Dermis microvascular lymphatic vessel endothelial cell (primary cell): ENCODE measurements at regions not wholly inside any gene's neighbourhood (a gene's known extent, or its start where the extent isn't known, plus 50 kb on each side); places are given as distances from the start of the nearest gene placed in this dataset.

Experiments
- DNase-seq, 2 donors: peaks; one replicate each; pipeline versions ENCODE4 v3.0.0 to v3.0.0-alpha.2; 2010; ENCODE audit warnings: low read depth in 2 of 2

- DNase-seq = no peak
Measured at GRCh38 chr4:108287834-108288413, 119.2 kb upstream of the LEF1 start.

DNA sequence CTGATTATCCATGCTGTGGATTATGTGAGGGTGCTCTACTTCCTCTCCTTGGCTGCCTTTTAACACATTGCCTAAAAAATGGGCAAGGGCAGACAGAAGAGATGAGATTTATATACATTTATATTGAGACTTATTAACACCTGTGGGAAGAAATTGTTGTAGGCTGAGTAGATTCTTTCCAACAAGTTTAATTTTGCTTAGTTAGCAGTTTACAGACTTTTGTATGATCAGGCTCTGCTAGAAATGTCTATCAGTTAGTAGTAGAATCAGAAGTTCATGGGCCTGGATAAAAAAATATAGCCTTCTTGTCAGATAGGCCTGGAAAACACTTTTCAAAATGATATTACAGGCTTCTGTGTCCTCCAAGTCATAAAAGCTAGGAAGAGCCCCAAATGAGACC, 111.3 kb upstream of the LEF1 start:
- no peak for DNase-seq

DNA sequence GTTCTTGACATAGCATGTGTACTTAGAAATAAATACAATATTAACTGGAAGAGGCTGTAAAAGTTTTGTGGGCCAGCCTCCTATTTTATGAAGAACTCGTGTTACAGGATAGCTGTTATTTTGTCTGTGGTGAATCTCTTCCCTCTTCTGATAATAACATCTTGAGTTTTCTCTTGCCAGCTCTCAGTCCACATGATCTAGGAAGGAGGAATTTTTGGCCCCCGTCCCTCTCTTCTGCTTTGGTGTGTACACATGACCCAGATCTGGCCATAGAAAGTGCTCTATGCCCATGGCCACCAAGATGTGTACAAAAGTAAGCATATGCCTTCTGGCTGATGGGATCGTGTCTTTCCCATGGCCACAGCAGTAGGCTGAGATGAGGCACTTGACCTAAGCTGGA, 108.0 kb upstream of the LEF1 start:
- no peak for DNase-seq

DNA sequence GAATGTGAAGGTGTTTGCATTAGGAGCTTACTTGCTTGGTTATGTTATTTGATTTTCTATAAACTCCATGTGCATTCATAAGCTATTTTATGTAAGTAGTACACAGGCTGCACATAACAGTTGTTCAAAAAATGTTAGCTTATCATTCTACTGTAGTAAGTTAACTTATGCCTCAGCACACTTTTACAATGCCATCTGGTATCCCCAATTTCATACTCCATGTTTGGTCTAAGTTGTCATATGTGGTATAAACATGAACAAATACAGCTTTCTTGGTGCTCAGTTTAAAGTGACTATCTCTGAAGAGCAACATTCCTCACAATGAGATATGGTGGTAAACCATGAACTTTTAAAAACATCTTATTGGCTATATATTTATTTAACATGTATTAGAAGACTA, 104.3 kb upstream of the LEF1 start:
- DNase-seq = no peak

GRCh38 chr4:108272561-108272960, 103.8 kb upstream of the LEF1 start:
- no peak for DNase-seq

- DNase-seq = no peak
Measured at GRCh38 chr4:108272046-108272445, 103.3 kb upstream of the LEF1 start.

GRCh38 chr4:108270466-108271450, 102.0 kb upstream of the LEF1 start:
- DNase-seq = no peak

DNA sequence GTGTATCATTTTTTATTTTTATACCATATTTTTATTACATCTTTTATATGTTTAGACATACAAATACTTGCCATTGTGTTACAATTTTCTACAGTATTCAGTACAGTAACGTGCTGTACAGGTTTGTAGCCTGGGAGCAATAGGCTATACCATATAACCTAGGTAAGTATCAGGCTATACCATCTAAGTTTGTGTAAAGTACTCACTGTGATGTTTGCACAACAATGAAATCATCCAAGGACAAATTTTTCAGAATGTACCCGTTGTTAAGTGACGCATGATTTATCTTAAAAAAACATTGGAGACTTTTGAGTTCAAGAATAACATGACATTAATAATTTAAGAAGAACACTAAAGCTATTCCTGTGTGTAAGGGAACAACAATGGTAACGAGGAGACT, 96.0 kb upstream of the LEF1 start:
- DNase-seq = no peak

GRCh38 chr4:108263057-108263456, 94.3 kb upstream of the LEF1 start:
- DNase-seq = no peak

DNA sequence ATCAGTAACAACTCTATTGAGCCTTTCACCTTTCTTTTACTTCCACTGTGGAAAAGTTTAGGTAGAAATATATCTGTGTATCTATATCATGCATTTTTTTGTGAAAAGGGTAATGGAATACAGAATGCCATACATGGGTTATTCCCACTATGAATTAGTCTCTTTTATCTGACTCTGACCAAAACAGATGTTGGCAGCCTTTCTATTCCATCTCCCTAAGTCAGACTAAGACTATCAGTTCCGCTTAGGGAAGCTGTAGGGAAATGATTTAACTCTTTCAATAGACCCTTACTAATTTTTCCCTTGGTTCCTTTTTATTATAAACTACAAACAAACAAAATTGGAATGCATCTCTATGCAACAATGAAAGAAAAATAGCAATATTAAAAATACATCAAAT, 92.3 kb upstream of the LEF1 start:
- DNase-seq = no peak

- DNase-seq = no peak
Measured at GRCh38 chr4:108256538-108256937, 87.8 kb upstream of the LEF1 start.

DNA sequence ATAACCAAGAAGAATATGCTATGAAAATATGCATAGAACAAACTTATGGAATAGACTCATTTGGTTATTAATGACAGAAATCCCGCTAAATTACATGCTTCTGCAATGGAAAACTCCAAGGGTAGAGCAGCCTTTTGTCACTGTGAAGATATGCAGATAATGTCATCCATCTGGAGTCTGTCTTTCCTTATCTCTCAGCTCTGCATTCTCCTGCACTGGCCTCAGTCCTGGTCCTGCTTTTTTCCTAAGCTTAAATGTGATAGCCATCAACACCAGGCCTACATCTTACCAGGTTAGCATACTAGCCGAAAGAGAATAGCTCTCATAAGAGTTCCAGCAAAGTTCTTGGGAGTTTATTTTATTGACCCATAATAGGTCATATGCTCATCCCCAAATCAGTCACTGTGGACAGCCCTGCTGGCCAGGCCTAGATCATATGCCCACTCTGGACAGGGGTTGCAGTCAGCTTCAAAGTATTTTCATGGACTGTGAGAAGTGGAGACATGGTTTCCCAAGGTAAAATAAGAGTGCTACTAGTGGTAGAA, 86.5 kb upstream of the LEF1 start:
- no peak for DNase-seq

GRCh38 chr4:108249397-108249796, 80.7 kb upstream of the LEF1 start:
- no peak for DNase-seq

GRCh38 chr4:108247387-108248049, 78.8 kb upstream of the LEF1 start:
- DNase-seq = peak; percentile 3 to 45

DNA sequence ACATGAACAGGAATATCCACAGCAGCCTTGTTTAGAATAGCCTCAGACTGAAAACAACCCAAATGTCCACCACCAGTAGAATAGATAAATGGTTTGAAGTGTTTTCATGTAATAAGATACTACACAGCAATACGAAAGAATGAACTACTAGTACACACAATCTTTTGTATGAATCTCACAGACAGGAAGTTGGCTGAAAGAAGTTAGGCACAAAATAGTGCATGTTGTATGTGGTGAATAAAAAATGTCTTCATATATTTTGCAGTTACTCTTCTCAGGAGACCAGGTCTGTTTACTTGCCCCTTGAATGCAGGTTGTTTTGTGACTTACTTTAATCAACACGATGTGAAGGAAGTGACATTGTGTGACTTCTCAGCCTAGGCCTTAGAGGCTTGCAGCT, 75.9 kb upstream of the LEF1 start:
- DNase-seq = no peak

- no peak for DNase-seq
Measured at GRCh38 chr4:108240366-108240765, 71.6 kb upstream of the LEF1 start.

- DNase-seq = no peak
Measured at GRCh38 chr4:108237693-108238092, 69.0 kb upstream of the LEF1 start.

DNA sequence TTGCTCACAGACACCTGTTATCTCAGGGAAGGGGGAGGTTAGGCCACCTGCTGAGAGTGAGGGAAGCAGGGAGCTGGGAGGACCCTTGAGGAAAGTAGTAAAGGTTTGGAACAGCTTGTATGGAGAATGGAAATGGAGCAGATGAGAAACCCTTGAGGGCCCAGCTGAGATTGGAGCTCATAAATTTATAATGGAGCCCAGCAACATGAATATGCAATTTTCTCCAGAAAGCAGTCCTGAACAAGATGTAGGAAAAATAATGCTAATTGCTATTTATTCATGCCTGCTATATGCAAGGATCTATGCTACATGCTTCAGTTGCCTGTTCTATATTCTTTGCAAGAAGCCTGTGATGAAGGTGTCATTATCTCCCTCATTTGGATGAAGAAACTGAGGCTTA, 67.5 kb upstream of the LEF1 start:
- DNase-seq = no peak

DNA sequence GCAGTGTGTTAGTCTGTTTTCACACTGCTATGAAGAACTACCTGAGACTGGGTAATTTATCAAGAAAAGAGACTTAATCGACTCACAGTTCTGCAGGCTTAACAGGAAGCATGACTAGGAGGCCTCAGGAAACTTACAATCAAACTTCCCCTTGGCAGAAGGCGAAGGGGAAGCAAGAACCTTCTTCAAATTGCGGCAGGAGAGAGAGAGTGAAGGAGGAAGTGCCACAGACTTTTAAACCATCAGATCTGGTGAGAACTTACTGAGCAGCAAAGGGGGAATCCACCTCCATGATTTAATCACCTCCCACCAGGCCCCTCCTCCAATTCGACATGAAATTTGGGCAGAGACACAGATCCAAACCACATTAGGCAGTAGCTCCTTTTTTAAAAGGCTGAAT, 59.2 kb upstream of the LEF1 start:
- DNase-seq = no peak

DNA sequence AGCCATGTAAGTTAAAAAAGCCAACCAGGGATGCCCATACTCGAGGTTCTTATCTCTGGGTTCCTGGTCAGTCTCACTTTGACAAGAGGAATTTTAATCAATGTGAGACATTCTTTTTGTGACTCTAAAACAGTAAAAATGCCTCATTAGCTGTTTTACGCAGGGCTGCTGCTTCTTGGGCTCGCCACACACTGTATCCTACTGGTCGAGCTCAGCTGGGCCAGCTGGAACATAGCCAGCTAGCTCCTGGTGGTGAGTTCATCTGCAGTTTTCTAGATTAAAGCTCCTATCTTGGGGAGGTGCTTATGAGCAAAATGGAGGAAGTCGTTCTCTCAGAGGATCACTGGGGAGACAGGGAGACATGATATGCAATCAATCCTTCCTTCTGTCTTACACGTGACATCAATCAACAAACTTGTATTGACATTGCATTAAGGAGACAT, 55.9 kb upstream of the LEF1 start:
- DNase-seq = peak in 1 of 2 donors; percentile 2

DNA sequence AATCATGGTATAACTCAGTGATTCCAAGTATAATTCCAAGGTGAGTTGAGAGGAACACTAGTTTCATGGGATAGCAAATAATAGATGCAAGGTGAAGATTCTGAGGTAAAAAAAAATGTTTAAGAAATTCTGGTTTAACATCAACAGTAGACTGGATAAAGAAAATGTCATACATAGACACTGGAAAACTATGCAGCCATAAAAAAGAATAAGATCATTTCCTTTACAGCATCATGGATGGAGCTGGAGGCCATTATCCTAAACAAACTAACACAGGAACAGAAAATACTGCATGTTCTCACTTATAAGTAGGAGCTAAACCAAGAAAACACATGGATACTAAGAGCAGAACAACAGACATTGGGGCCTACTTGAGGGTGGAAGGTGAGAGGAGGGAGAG, 54.6 kb upstream of the LEF1 start:
- no peak for DNase-seq

DNA sequence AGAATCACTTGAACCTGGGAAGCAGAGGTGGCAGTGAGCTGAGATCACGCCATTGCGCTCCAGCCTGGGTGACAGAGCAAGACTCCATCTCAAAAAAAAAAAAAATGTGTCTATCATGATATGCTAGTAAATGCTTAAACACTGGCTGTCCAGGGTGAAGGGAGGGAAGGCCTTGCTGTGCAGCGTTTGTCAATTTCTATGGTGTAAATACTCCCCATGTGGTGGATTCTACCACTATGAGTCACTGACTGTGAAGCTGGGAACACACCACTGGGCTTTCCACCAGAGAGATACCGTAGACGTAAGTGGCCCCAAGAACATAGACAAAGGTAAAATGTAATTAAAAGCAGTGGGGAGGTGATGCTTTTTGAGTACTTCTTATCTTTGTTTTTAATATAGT, 51.3 kb upstream of the LEF1 start:
- no peak for DNase-seq
